ENCODE measurements at regions not wholly inside any gene's neighbourhood (a gene's known extent, or its start where the extent isn't known, plus 50 kb on each side); places are given as distances from the start of the nearest gene placed in this dataset.

- no peak for DNase-seq
Observed at GRCh38 chr5:38794986-38795385, 50.8 kb upstream of the OSMR start.

- no peak for DNase-seq
Observed at GRCh38 chr5:38795986-38796741, 49.6 kb upstream of the OSMR start.
